CD4-positive, CD25-positive, alpha-beta regulatory T cell (primary cell): ENCODE measurements at regions not wholly inside any gene's neighbourhood (a gene's known extent, or its start where the extent isn't known, plus 50 kb on each side); places are given as distances from the start of the nearest gene placed in this dataset.

Experiments used
- ATAC-seq, 2 donors: fragments of 150-1000 bp; cut with Tn5 transposase; one replicate each; pipeline ENCODE4 v1.10.0; 2021; ENCODE audit warnings: low read depth in 2 of 2, moderate number of reproducible peaks in 2 of 2, moderate library complexity in 1 of 2
- DNase-seq, 3 donors: peaks; one replicate each; pipeline versions ENCODE4 v3.0.0 to v3.0.0-alpha.2; 2012 to 2022; ENCODE audit warnings: mixed read lengths in 1 of 3
- H3K27ac ChIP-seq: one replicate; pipeline ENCODE4 v1.7.0; 2013; ENCODE audit warnings: mild to moderate bottlenecking, low read length; ENCODE audit not compliant: insufficient read depth, poor library complexity, severe bottlenecking
- H3K27me3 ChIP-seq: one replicate; pipeline ENCODE4 v1.7.0; 2013; ENCODE audit warnings: low read length; ENCODE audit not compliant: control insufficient read depth, insufficient read depth
- H3K36me3 ChIP-seq: one replicate; pipeline ENCODE4 v1.7.0; 2013; ENCODE audit warnings: mild to moderate bottlenecking, low read length, moderate library complexity; ENCODE audit not compliant: control insufficient read depth, insufficient read depth
- H3K4me1 ChIP-seq: 2 replicates; pipeline ENCODE4 v1.7.0; 2013; ENCODE audit warnings: mild to moderate bottlenecking, low read length; ENCODE audit not compliant: insufficient read depth, control insufficient read depth, poor library complexity, severe bottlenecking
- H3K4me3 ChIP-seq: one replicate; pipeline ENCODE4 v1.7.0; 2013; ENCODE audit warnings: low read depth, mild to moderate bottlenecking, low read length, moderate library complexity
- H3K9me3 ChIP-seq, 2 experiments: 1 replicate in 1 of 2; 2 replicates in 1 of 2; pipeline ENCODE4 v1.7.0; 2013; ENCODE audit warnings: low read length in 2 of 2, mild to moderate bottlenecking in 1 of 2, moderate library complexity in 1 of 2; ENCODE audit not compliant: control insufficient read depth in 2 of 2
- H3K27ac Mint-ChIP-seq, 3 donors: one replicate each; pipeline ENCODE4 v1.8.0; 2020 to 2022; ENCODE audit warnings: mild to moderate bottlenecking in 3 of 3, mixed read lengths in 3 of 3, moderate library complexity in 2 of 3
- H3K27me3 Mint-ChIP-seq: one replicate; pipeline ENCODE4 v1.8.0; 2022; ENCODE audit warnings: mild to moderate bottlenecking, mixed read lengths
- H3K36me3 Mint-ChIP-seq: one replicate; pipeline ENCODE4 v1.8.0; 2020; ENCODE audit warnings: mixed read lengths
- H3K4me1 Mint-ChIP-seq, 4 donors: one replicate each; pipeline ENCODE4 v1.8.0; 2020 to 2022; ENCODE audit warnings: mixed read lengths in 4 of 4, mild to moderate bottlenecking in 1 of 4
- H3K4me3 Mint-ChIP-seq, 4 donors: one replicate each; pipeline ENCODE4 v1.8.0; 2020 to 2022; ENCODE audit warnings: mild to moderate bottlenecking in 4 of 4, mixed read lengths in 4 of 4, moderate library complexity in 3 of 4
- H3K9me3 Mint-ChIP-seq, 7 donors: one replicate each; pipeline ENCODE4 v1.8.0; 2020 to 2022; ENCODE audit warnings: mixed read lengths in 7 of 7, mild to moderate bottlenecking in 3 of 7, moderate library complexity in 2 of 7

GRCh38 chr4:28636971-28637370 is 1776.3 kb downstream of the STIM2 start:
- no peak overlapping the region for H3K27ac Mint-ChIP-seq
- peaks cover 0 to 17% (median 2%) of the 10 kb centered on the region in 7 donors for H3K9me3 Mint-ChIP-seq
- no peaks in the 10 kb centered on the region for H3K36me3 Mint-ChIP-seq
- Histone ChIP-seq H3K4me3 (no peak overlapping the region), H3K27me3 (no peaks in the 10 kb centered on the region), H3K36me3 (no peaks in the 10 kb centered on the region), H3K27ac (no peak overlapping the region), H3K4me1 (no peaks in the 10 kb centered on the region), H3K9me3 (peaks cover 0 to 4% of the 10 kb centered on the region in 2 experiments)
- H3K4me3 Mint-ChIP-seq, result no peak overlapping the region
- ATAC-seq (no peak), DNase-seq (no peak)
- H3K4me1 Mint-ChIP-seq, result no peaks in the 10 kb centered on the region
- H3K27me3 Mint-ChIP-seq, result no peaks in the 10 kb centered on the region

GRCh38 chr4:28639747-28640146 is 1779.1 kb downstream of the STIM2 start:
- Histone ChIP-seq H3K36me3 (no peaks in the 10 kb centered on the region), H3K9me3 (peaks cover 0 to 4% of the 10 kb centered on the region in 2 experiments), H3K27me3 (no peaks in the 10 kb centered on the region), H3K4me1 (no peaks in the 10 kb centered on the region), H3K27ac (no peak overlapping the region), H3K4me3 (no peak overlapping the region)
- no peak for ATAC-seq
- H3K27ac Mint-ChIP-seq, result no peak overlapping the region
- H3K4me1 Mint-ChIP-seq, result no peaks in the 10 kb centered on the region
- H3K36me3 Mint-ChIP-seq, result no peaks in the 10 kb centered on the region
- no peak overlapping the region for H3K4me3 Mint-ChIP-seq
- peaks cover 0 to 13% (median 2%) of the 10 kb centered on the region in 7 donors for H3K9me3 Mint-ChIP-seq
- DNase-seq, result no peak
- H3K27me3 Mint-ChIP-seq, result no peaks in the 10 kb centered on the region

- peaks cover 2 to 22% (median 14%) of the 10 kb centered on the region in 7 donors for H3K9me3 Mint-ChIP-seq
- H3K27me3 ChIP-seq, result no peaks in the 10 kb centered on the region
- no peak overlapping the region for H3K4me3 Mint-ChIP-seq
- DNase-seq (no peak), ATAC-seq (no peak)
- H3K4me1 ChIP-seq, result no peaks in the 10 kb centered on the region
- no peaks in the 10 kb centered on the region for H3K4me1 Mint-ChIP-seq
- H3K36me3 ChIP-seq, result no peaks in the 10 kb centered on the region
- no peak overlapping the region for H3K27ac Mint-ChIP-seq
- no peak overlapping the region for H3K4me3 ChIP-seq
- H3K9me3 ChIP-seq, result peaks cover 0 to 16% of the 10 kb centered on the region in 2 experiments
- no peaks in the 10 kb centered on the region for H3K36me3 Mint-ChIP-seq
- no peaks in the 10 kb centered on the region for H3K27me3 Mint-ChIP-seq
- H3K27ac ChIP-seq, result no peak overlapping the region
Measured at GRCh38 chr4:28654618-28655017, 1794.0 kb downstream of the STIM2 start.

GRCh38 chr4:28665306-28665705 is 1804.7 kb downstream of the STIM2 start:
- Mint-ChIP-seq H3K4me3 (no peak overlapping the region), H3K27me3 (no peaks in the 10 kb centered on the region), H3K4me1 (no peaks in the 10 kb centered on the region), H3K36me3 (no peaks in the 10 kb centered on the region), H3K9me3 (peaks cover 0 to 15% (median 5%) of the 10 kb centered on the region in 7 donors), H3K27ac (no peak overlapping the region)
- no peaks in the 10 kb centered on the region for H3K4me1 ChIP-seq
- ATAC-seq (no peak), DNase-seq (no peak)
- H3K9me3 ChIP-seq, result no peaks in the 10 kb centered on the region
- H3K4me3 ChIP-seq, result no peak overlapping the region
- no peaks in the 10 kb centered on the region for H3K27me3 ChIP-seq
- H3K36me3 ChIP-seq, result no peaks in the 10 kb centered on the region
- H3K27ac ChIP-seq, result no peak overlapping the region

- Histone ChIP-seq H3K4me3 (no peak overlapping the region), H3K4me1 (no peaks in the 10 kb centered on the region), H3K27me3 (no peaks in the 10 kb centered on the region), H3K9me3 (peaks cover 0 to 2% of the 10 kb centered on the region in 2 experiments), H3K36me3 (no peaks in the 10 kb centered on the region), H3K27ac (no peak overlapping the region)
- no peak overlapping the region for H3K27ac Mint-ChIP-seq
- DNase-seq (no peak), ATAC-seq (no peak)
- no peaks in the 10 kb centered on the region for H3K27me3 Mint-ChIP-seq
- H3K36me3 Mint-ChIP-seq, result no peaks in the 10 kb centered on the region
- H3K9me3 Mint-ChIP-seq, result peaks cover 0 to 15% (median 9%) of the 10 kb centered on the region in 7 donors
- H3K4me1 Mint-ChIP-seq, result no peaks in the 10 kb centered on the region
- no peak overlapping the region for H3K4me3 Mint-ChIP-seq
Measured at GRCh38 chr4:28675582-28675981, 1814.9 kb downstream of the STIM2 start.

- Histone ChIP-seq H3K27ac (no peak overlapping the region), H3K4me1 (no peaks in the 10 kb centered on the region), H3K9me3 (peaks cover 0 to 2% of the 10 kb centered on the region in 2 experiments), H3K27me3 (no peaks in the 10 kb centered on the region), H3K4me3 (no peak overlapping the region), H3K36me3 (no peaks in the 10 kb centered on the region)
- ATAC-seq (no peak), DNase-seq (no peak)
- H3K27ac Mint-ChIP-seq, result no peak overlapping the region
- no peak overlapping the region for H3K4me3 Mint-ChIP-seq
- no peaks in the 10 kb centered on the region for H3K4me1 Mint-ChIP-seq
- H3K36me3 Mint-ChIP-seq, result no peaks in the 10 kb centered on the region
- no peaks in the 10 kb centered on the region for H3K27me3 Mint-ChIP-seq
- peaks cover 0 to 9% (median 3%) of the 10 kb centered on the region in 7 donors for H3K9me3 Mint-ChIP-seq
Measured at GRCh38 chr4:28677808-28678207, 1817.2 kb downstream of the STIM2 start.

GRCh38 chr4:28682847-28683246 is 1822.2 kb downstream of the STIM2 start:
- DNase-seq (no peak), ATAC-seq (no peak)
- H3K9me3 Mint-ChIP-seq, result peaks cover 3 to 19% (median 6%) of the 10 kb centered on the region in 7 donors
- no peaks in the 10 kb centered on the region for H3K27me3 ChIP-seq
- no peak overlapping the region for H3K27ac Mint-ChIP-seq
- H3K4me1 Mint-ChIP-seq, result no peaks in the 10 kb centered on the region
- no peak overlapping the region for H3K4me3 ChIP-seq
- no peak overlapping the region for H3K4me3 Mint-ChIP-seq
- no peaks in the 10 kb centered on the region for H3K4me1 ChIP-seq
- no peaks in the 10 kb centered on the region for H3K36me3 Mint-ChIP-seq
- no peaks in the 10 kb centered on the region for H3K36me3 ChIP-seq
- peaks cover 0 to 7% of the 10 kb centered on the region in 2 experiments for H3K9me3 ChIP-seq
- H3K27ac ChIP-seq, result no peak overlapping the region
- no peaks in the 10 kb centered on the region for H3K27me3 Mint-ChIP-seq

GRCh38 chr4:28686618-28687017 is 1826.0 kb downstream of the STIM2 start:
- Histone ChIP-seq H3K36me3 (no peaks in the 10 kb centered on the region), H3K4me3 (no peak overlapping the region), H3K4me1 (no peaks in the 10 kb centered on the region), H3K9me3 (peaks cover 0 to 7% of the 10 kb centered on the region in 2 experiments), H3K27ac (no peak overlapping the region), H3K27me3 (no peaks in the 10 kb centered on the region)
- ATAC-seq, result no peak
- DNase-seq, result no peak
- peaks cover 5 to 39% (median 7%) of the 10 kb centered on the region in 7 donors for H3K9me3 Mint-ChIP-seq
- no peak overlapping the region for H3K4me3 Mint-ChIP-seq
- H3K4me1 Mint-ChIP-seq, result no peaks in the 10 kb centered on the region
- H3K27me3 Mint-ChIP-seq, result no peaks in the 10 kb centered on the region
- H3K36me3 Mint-ChIP-seq, result no peaks in the 10 kb centered on the region
- no peak overlapping the region for H3K27ac Mint-ChIP-seq
